ENCODE measurements at regions not wholly inside any gene's neighbourhood (a gene's known extent, or its start where the extent isn't known, plus 50 kb on each side); places are given as distances from the start of the nearest gene placed in this dataset.
"Not testable (repeated sequence)": the region's sequence is repeated elsewhere in the genome, so short reads cannot be mapped to it uniquely, and the experiment has no call there.

GRCh38 chr2:192437653-192438052 is 242.9 kb upstream of the TMEFF2 start:
- Mint-ChIP-seq H3K27ac (no peak overlapping the region), H3K4me1 (no peaks in the 10 kb centered on the region), H3K4me3 (no peak overlapping the region), H3K36me3 (ENCODE audit: low read depth) (no peaks in the 10 kb centered on the region), H3K27me3 (ENCODE audit: low read depth, poor library complexity) (no peaks in the 10 kb centered on the region), H3K9me3 (no peaks in the 10 kb centered on the region)
- no peak for DNase-seq
- TF ChIP-seq CTCF (IDR thresholded peaks at IDR 0.05): no peak

- H3K27ac Mint-ChIP-seq: no peak overlapping the region
- no peaks in the 10 kb centered on the region for H3K27me3 Mint-ChIP-seq (ENCODE audit: low read depth, poor library complexity)
- no peak overlapping the region for H3K4me3 Mint-ChIP-seq
- no peaks in the 10 kb centered on the region for H3K36me3 Mint-ChIP-seq (ENCODE audit: low read depth)
- TF ChIP-seq CTCF (IDR thresholded peaks at IDR 0.05): no peak
- DNase-seq: no peak
- H3K4me1 Mint-ChIP-seq: no peaks in the 10 kb centered on the region
- no peaks in the 10 kb centered on the region for H3K9me3 Mint-ChIP-seq
These were observed 229.5 kb upstream of the TMEFF2 start for GRCh38 chr2:192424243-192424642.

- Mint-ChIP-seq H3K4me1 (no peaks in the 10 kb centered on the region), H3K27me3 (ENCODE audit: low read depth, poor library complexity) (no peaks in the 10 kb centered on the region), H3K36me3 (ENCODE audit: low read depth) (no peaks in the 10 kb centered on the region), H3K9me3 (no peaks in the 10 kb centered on the region), H3K27ac (no peak overlapping the region), H3K4me3 (no peak overlapping the region)
- TF ChIP-seq CTCF (IDR thresholded peaks at IDR 0.05): no peak
- no peak for DNase-seq
These were observed 225.1 kb upstream of the TMEFF2 start for GRCh38 chr2:192419786-192420185.

GRCh38 chr2:192416060-192416459 is 221.3 kb upstream of the TMEFF2 start:
- H3K27ac Mint-ChIP-seq: no peak overlapping the region
- no peak for TF ChIP-seq CTCF (IDR thresholded peaks at IDR 0.05)
- no peaks in the 10 kb centered on the region for H3K27me3 Mint-ChIP-seq (ENCODE audit: low read depth, poor library complexity)
- no peaks in the 10 kb centered on the region for H3K36me3 Mint-ChIP-seq (ENCODE audit: low read depth)
- no peaks in the 10 kb centered on the region for H3K4me1 Mint-ChIP-seq
- H3K4me3 Mint-ChIP-seq: no peak overlapping the region
- H3K9me3 Mint-ChIP-seq: no peaks in the 10 kb centered on the region
- DNase-seq: no peak

GRCh38 chr2:192414794-192415193 is 220.1 kb upstream of the TMEFF2 start:
- Mint-ChIP-seq H3K36me3 (ENCODE audit: low read depth) (no peaks in the 10 kb centered on the region), H3K9me3 (no peaks in the 10 kb centered on the region), H3K27ac (no peak overlapping the region), H3K27me3 (ENCODE audit: low read depth, poor library complexity) (no peaks in the 10 kb centered on the region), H3K4me1 (no peaks in the 10 kb centered on the region), H3K4me3 (no peak overlapping the region)
- DNase-seq: no peak
- no peak for TF ChIP-seq CTCF (IDR thresholded peaks at IDR 0.05)

GRCh38 chr2:192413812-192414681 is 219.3 kb upstream of the TMEFF2 start:
- Mint-ChIP-seq H3K27me3 (ENCODE audit: low read depth, poor library complexity) (no peaks in the 10 kb centered on the region), H3K27ac (no peak overlapping the region), H3K36me3 (ENCODE audit: low read depth) (no peaks in the 10 kb centered on the region), H3K4me1 (no peaks in the 10 kb centered on the region), H3K9me3 (no peaks in the 10 kb centered on the region), H3K4me3 (no peak overlapping the region)
- TF ChIP-seq CTCF (IDR thresholded peaks at IDR 0.05): no peak
- DNase-seq: no peak

- H3K27me3 Mint-ChIP-seq (ENCODE audit: low read depth, poor library complexity); H3K4me3 Mint-ChIP-seq; H3K4me1 Mint-ChIP-seq; H3K9me3 Mint-ChIP-seq; DNase-seq; H3K27ac Mint-ChIP-seq; H3K36me3 Mint-ChIP-seq (ENCODE audit: low read depth): not testable (repeated sequence)
These were observed 218.1 kb upstream of the TMEFF2 start for GRCh38 chr2:192412866-192413265.
